ENCODE measurements at regions not wholly inside any gene's neighbourhood (a gene's known extent, or its start where the extent isn't known, plus 50 kb on each side); places are given as distances from the start of the nearest gene placed in this dataset.

GRCh38 chr10:24793648-24794379 lies 70.1 kb upstream of the ARHGAP21 start:
- DNase-seq (ENCODE audit: insufficient read length, low spot score) (no peak), FAIRE-seq (no peak)
- TF ChIP-seq CTCF (IDR thresholded peaks at IDR 0.05; ENCODE audit: insufficient read depth, missing control alignments) = no peak

- TF ChIP-seq CTCF (IDR thresholded peaks at IDR 0.05; ENCODE audit: insufficient read depth, missing control alignments) = no peak
- FAIRE-seq (no peak), DNase-seq (ENCODE audit: insufficient read length, low spot score) (no peak)
Measured at GRCh38 chr10:24792638-24793037, 69.0 kb upstream of the ARHGAP21 start.

DNA sequence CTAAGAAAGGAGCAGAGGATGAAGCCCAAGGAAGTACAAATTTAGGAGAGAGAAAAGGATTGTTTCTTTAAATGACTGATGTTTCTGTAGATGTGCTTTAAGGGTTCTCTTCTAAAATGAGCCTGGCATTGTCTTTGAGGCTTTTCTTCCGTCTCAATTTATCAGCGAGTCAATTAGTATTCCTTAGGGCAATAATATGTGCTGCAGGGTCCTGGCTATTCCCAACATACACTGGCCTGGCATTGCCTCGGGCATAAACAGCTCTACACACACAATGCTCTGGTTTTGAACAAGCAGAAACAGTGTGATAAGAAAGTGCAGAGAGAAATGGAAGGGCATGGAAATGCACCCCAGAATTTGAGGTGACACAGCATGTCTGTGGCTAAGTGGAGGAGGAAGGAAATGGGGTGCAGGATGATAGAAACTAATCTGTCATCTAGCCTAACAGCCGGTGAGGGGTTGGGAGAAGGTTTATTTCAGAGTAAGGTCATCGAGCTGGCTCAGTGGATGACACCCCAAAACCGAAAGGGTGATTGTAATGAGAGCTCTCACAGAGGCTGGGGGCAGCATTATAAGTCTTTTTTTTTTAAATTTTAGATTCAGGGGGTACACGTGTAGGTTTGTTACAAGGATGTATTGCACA lies 67.5 kb upstream of the ARHGAP21 start:
- no peak for TF ChIP-seq CTCF (IDR thresholded peaks at IDR 0.05; ENCODE audit: insufficient read depth, missing control alignments)
- DNase-seq (ENCODE audit: insufficient read length, low spot score) = no peak
- no peak for FAIRE-seq

GRCh38 chr10:24790599-24790998 lies 66.9 kb upstream of the ARHGAP21 start:
- FAIRE-seq (no peak), DNase-seq (ENCODE audit: insufficient read length, low spot score) (no peak)
- TF ChIP-seq CTCF (IDR thresholded peaks at IDR 0.05; ENCODE audit: insufficient read depth, missing control alignments) = no peak

- DNase-seq (ENCODE audit: insufficient read length, low spot score) (no peak), FAIRE-seq (peak; percentile 41)
- no peak for TF ChIP-seq CTCF (IDR thresholded peaks at IDR 0.05; ENCODE audit: insufficient read depth, missing control alignments)
Measured at GRCh38 chr10:24790073-24790472, 66.4 kb upstream of the ARHGAP21 start.

GRCh38 chr10:24784923-24785322 lies 61.2 kb upstream of the ARHGAP21 start:
- FAIRE-seq = no peak
- no peak for TF ChIP-seq CTCF (IDR thresholded peaks at IDR 0.05; ENCODE audit: insufficient read depth, missing control alignments)
- no peak for DNase-seq (ENCODE audit: insufficient read length, low spot score)

- FAIRE-seq (no peak), DNase-seq (ENCODE audit: insufficient read length, low spot score) (no peak)
Measured at GRCh38 chr10:24784061-24784460, 60.4 kb upstream of the ARHGAP21 start.

More at GRCh38 chr10:24784061-24784460, 60.4 kb upstream of the ARHGAP21 start:
- no peak for TF ChIP-seq CTCF (IDR thresholded peaks at IDR 0.05; ENCODE audit: insufficient read depth, missing control alignments)
